H1 (cell line): ENCODE measurements at regions not wholly inside any gene's neighbourhood (a gene's known extent, or its start where the extent isn't known, plus 50 kb on each side); places are given as distances from the start of the nearest gene placed in this dataset.

Source experiments
- CTCF ChIA-PET: fragments of 300-600 bp; sonication (Branson Sonifier 250); formaldehyde crosslinking; loops from one replicate; lab custom pipeline; 2021; ENCODE audit not compliant: partially characterized antibody; lab: Charles Lee
- POLR2A ChIA-PET: fragments of 300-600 bp; sonication (Branson Sonifier 250); formaldehyde crosslinking; loops from one replicate; lab custom pipeline; 2021; ENCODE audit warnings: inconsistent platforms; ENCODE audit not compliant: partially characterized antibody; lab: Charles Lee
- DNase-seq, 2 experiments: peaks; one replicate each; pipeline versions ENCODE4 v3.0.0 to v3.0.0-alpha.2; 2010 to 2022; ENCODE audit warnings: low spot score in 2 of 2, low read depth in 1 of 2, mixed read lengths in 1 of 2
- FAIRE-seq: peaks from 2 replicates; lab custom pipeline; 2011; peaks lifted over from hg19 to GRCh38; lab: Jason Lieb, UNC
- H2AFZ ChIP-seq: 2 replicates; pipeline ENCODE4 v1.8.1; 2012; ENCODE audit warnings: low read length, inconsistent platforms
- H2AK5ac ChIP-seq: 2 replicates; pipeline ENCODE4 v1.6.1; 2013; ENCODE audit warnings: low read depth, low read length
- H2BK120ac ChIP-seq: replicated peaks from 2 replicates; pipeline ENCODE3; 2013; ENCODE audit warnings: low read depth, low read length, inconsistent platforms
- H2BK12ac ChIP-seq: 2 replicates; pipeline ENCODE4 v1.6.1; 2013; ENCODE audit warnings: low read depth, low read length
- H2BK15ac ChIP-seq: 2 replicates; pipeline ENCODE4 v1.6.1; 2013; ENCODE audit warnings: low read length
- H2BK20ac ChIP-seq: 2 replicates; pipeline ENCODE4 v1.6.1; 2013; ENCODE audit warnings: low read length
- H2BK5ac ChIP-seq: 2 replicates; pipeline ENCODE4 v1.6.1; 2013; ENCODE audit warnings: low read depth, low read length
- H3K14ac ChIP-seq: 2 replicates; pipeline ENCODE4 v1.6.1; 2013; ENCODE audit warnings: inconsistent platforms; ENCODE audit not compliant: insufficient read length
- H3K18ac ChIP-seq: 2 replicates; pipeline ENCODE4 v1.6.1; 2013; ENCODE audit warnings: low read length; ENCODE audit errors: extremely low read depth
- H3K23ac ChIP-seq: 2 replicates; pipeline ENCODE4 v1.6.1; 2013; ENCODE audit warnings: inconsistent platforms; ENCODE audit not compliant: insufficient read length
- H3K23me2 ChIP-seq: 2 replicates; pipeline ENCODE4 v1.6.1; 2013; ENCODE audit warnings: low read depth, low read length
- H3K27ac ChIP-seq: 2 replicates; pipeline ENCODE4 v1.6.1; 2011; ENCODE audit warnings: low read depth, low read length, inconsistent platforms
- H3K27me3 ChIP-seq, 4 experiments: replicated peaks in 1 of 4; 1 replicate in 1 of 4; 2 replicates in 3 of 4; pipeline versions ENCODE4 v1.6.1 to v1.8.1; 2011 to 2013; ENCODE audit warnings: low read length in 3 of 4, mild to moderate bottlenecking in 3 of 4, inconsistent platforms in 2 of 4, mixed read lengths in 2 of 4, moderate library complexity in 1 of 4; ENCODE audit not compliant: control insufficient read depth in 3 of 4, insufficient read depth in 3 of 4; ENCODE audit errors: extremely low read depth in 1 of 4
- H3K36me3 ChIP-seq, 4 experiments: 2 replicates each; pipeline versions ENCODE4 v1.6.1 to v1.8.1; 2011 to 2013; ENCODE audit warnings: mild to moderate bottlenecking in 4 of 4, low read length in 3 of 4, moderate library complexity in 2 of 4, control low read depth in 1 of 4, inconsistent platforms in 1 of 4; ENCODE audit not compliant: insufficient read depth in 4 of 4, control insufficient read depth in 2 of 4
- H3K4ac ChIP-seq: replicated peaks from 2 replicates; pipeline ENCODE3; 2013; ENCODE audit warnings: low read length, low read depth, mixed read lengths, inconsistent platforms; ENCODE audit not compliant: insufficient read length
- H3K4me1 ChIP-seq, 4 experiments: replicated peaks in 1 of 4; 1 replicate in 1 of 4; 2 replicates in 3 of 4; pipeline versions ENCODE4 v1.6.1 to v1.8.1; 2011 to 2013; ENCODE audit warnings: low read length in 3 of 4, inconsistent platforms in 2 of 4, mixed read lengths in 1 of 4; ENCODE audit not compliant: insufficient read depth in 4 of 4, control insufficient read depth in 3 of 4
- H3K4me2 ChIP-seq, 2 experiments: 2 replicates each; pipeline versions ENCODE4 v1.6.1 to v1.8.1; 2011 to 2013; ENCODE audit warnings: low read depth in 2 of 2, low read length in 2 of 2, control low read depth in 1 of 2, inconsistent platforms in 1 of 2, mild to moderate bottlenecking in 1 of 2; ENCODE audit not compliant: insufficient read depth in 1 of 2
- H3K4me3 ChIP-seq, 4 experiments: fragments of 200-600, 300-600 bp in 1 of 4; sonication (generic), shearing (Covaris generic), sonication (Bioruptor Twin) in 1 of 4; 2 replicates each; pipeline versions ENCODE4 v1.5.1 to v1.8.1; 2011 to 2016; ENCODE audit warnings: low read length in 4 of 4, low read depth in 3 of 4, control low read depth in 2 of 4, inconsistent platforms in 2 of 4, mild to moderate bottlenecking in 2 of 4, mixed read lengths in 1 of 4, moderate library complexity in 1 of 4; ENCODE audit not compliant: insufficient read depth in 2 of 4; ENCODE audit errors: extremely low read depth in 1 of 4
- H3K56ac ChIP-seq: replicated peaks from 2 replicates; pipeline ENCODE3; 2013; ENCODE audit warnings: low read depth, mild to moderate bottlenecking, mixed read lengths, low read length, inconsistent platforms; ENCODE audit not compliant: insufficient read length
- H3K79me1 ChIP-seq: 2 replicates; pipeline ENCODE4 v1.6.1; 2013; ENCODE audit warnings: low read depth, low read length, control low read depth
- H3K79me2 ChIP-seq, 2 experiments: 2 replicates each; pipeline versions ENCODE4 v1.6.1 to v1.8.1; 2012 to 2013; ENCODE audit warnings: low read length in 2 of 2, mild to moderate bottlenecking in 2 of 2, inconsistent platforms in 1 of 2; ENCODE audit not compliant: insufficient read depth in 2 of 2, control insufficient read depth in 1 of 2
- H3K9ac ChIP-seq, 4 experiments: replicated peaks in 1 of 4; 1 replicate in 1 of 4; 2 replicates in 3 of 4; pipeline versions ENCODE4 v1.6.1 to v1.8.1; 2011 to 2013; ENCODE audit warnings: low read depth in 3 of 4, low read length in 3 of 4, control low read depth in 2 of 4, mild to moderate bottlenecking in 2 of 4, moderate library complexity in 2 of 4, inconsistent platforms in 1 of 4; ENCODE audit errors: extremely low read depth in 1 of 4
- H3K9me3 ChIP-seq, 2 experiments: 2 replicates each; pipeline versions ENCODE4 v1.6.1 to v1.8.1; 2012 to 2013; ENCODE audit warnings: mild to moderate bottlenecking in 2 of 2, moderate library complexity in 2 of 2, control low read depth in 1 of 2, inconsistent platforms in 1 of 2, low read depth in 1 of 2, low read length in 1 of 2, mixed read lengths in 1 of 2; ENCODE audit not compliant: insufficient read depth in 2 of 2
- H4K20me1 ChIP-seq, 2 experiments: replicated peaks in 1 of 2; 2 replicates each; pipeline versions ENCODE3 to v1.8.1; 2011 to 2013; ENCODE audit warnings: inconsistent platforms in 2 of 2, low read length in 2 of 2, mild to moderate bottlenecking in 1 of 2; ENCODE audit not compliant: insufficient read depth in 2 of 2, control insufficient read depth in 1 of 2
- H4K5ac ChIP-seq: 2 replicates; pipeline ENCODE4 v1.6.1; 2013; ENCODE audit warnings: low read length, low read depth, mixed read lengths, inconsistent platforms; ENCODE audit not compliant: insufficient read length
- H4K8ac ChIP-seq: 2 replicates; pipeline ENCODE4 v1.8.0; 2013; ENCODE audit warnings: mild to moderate bottlenecking, moderate library complexity, low read length, inconsistent platforms; ENCODE audit not compliant: insufficient read depth; ENCODE audit errors: extremely low read depth
- H4K91ac ChIP-seq: replicated peaks from 2 replicates; pipeline ENCODE3; 2013; ENCODE audit warnings: low read length, mixed read lengths, inconsistent platforms; ENCODE audit not compliant: insufficient read length
- HDAC2 ChIP-seq, 2 experiments: fragments of 300-600 bp in 1 of 2; sonication (generic) in 1 of 2; IDR thresholded peaks; 2 replicates each; pipeline ENCODE4 v1.6.1; 2011 to 2012; ENCODE audit warnings: low read depth in 2 of 2, low read length in 2 of 2, mild to moderate bottlenecking in 2 of 2, moderate library complexity in 2 of 2, borderline replicate concordance in 1 of 2, inconsistent platforms in 1 of 2
- HDAC6 ChIP-seq: IDR thresholded peaks from one replicate; pipeline ENCODE4 v1.7.1; 2012; ENCODE audit warnings: low read depth, mild to moderate bottlenecking, inconsistent platforms, low read length, moderate library complexity
- POU5F1 ChIP-seq: IDR thresholded peaks from 2 replicates; pipeline ENCODE4 v1.6.1; 2011; ENCODE audit warnings: low read depth, mild to moderate bottlenecking, low read length, moderate library complexity
- RFX5 ChIP-seq: IDR thresholded peaks from 2 replicates; pipeline ENCODE4 v1.6.1; 2011; ENCODE audit warnings: low read depth, low read length, improper control_type of control experiment, borderline replicate concordance
- ZNF274 ChIP-seq: IDR thresholded peaks from 2 replicates; pipeline ENCODE4 v1.7.0; 2012; ENCODE audit warnings: low read length, borderline replicate concordance; ENCODE audit errors: extremely low read depth
- WGBS, 2 experiments: shearing (Covaris generic) in 1 of 2; methylation state at CpG; one replicate each; pipeline versions ENCODE4 v1.1.6 to v1.1.7; 2013 to 2015; ENCODE audit warnings: low lambda C conversion rate in 2 of 2, mixed read lengths in 2 of 2, inconsistent platforms in 1 of 2, low coverage in 1 of 2, missing lambda C conversion rate in 1 of 2; ENCODE audit not compliant: insufficient replicate concordance in 2 of 2, insufficient coverage in 1 of 2, insufficient read length in 1 of 2; ENCODE audit errors: extremely low coverage in 1 of 2, missing lambda C conversion rate in 1 of 2; 5-methylcytosine and 5-hydroxymethylcytosine counted together
- TF ChIP-seq, protein P1 (sequence below): IDR thresholded peaks from 2 replicates; pipeline ENCODE4 v1.6.1; 2012; ENCODE audit warnings: low read length, inconsistent platforms

- H3K9me3 ChIP-seq, result no peaks in the 10 kb centered on the region; a peak in 1 of 4 replicates
- no peak overlapping the region for H4K5ac ChIP-seq
- H3K27me3 ChIP-seq, result no peaks in the 10 kb centered on the region
- H2BK20ac ChIP-seq, result no peak overlapping the region
- no peaks in the 10 kb centered on the region for H3K36me3 ChIP-seq
- H2AK5ac ChIP-seq, result no peak overlapping the region
- FAIRE-seq (no peak), DNase-seq (no peak)
- no peak overlapping the region for H2AFZ ChIP-seq
- H3K27ac ChIP-seq, result no peak overlapping the region
- TF ChIP-seq RFX5 (no peak), POU5F1 (no peak), HDAC2 (IDR thresholded peaks at IDR 0.05; ENCODE audit: borderline replicate concordance in 1 of 2, low read depth in 2 of 2, low read length in 2 of 2) (no peak), HDAC6 (no peak), ZNF274 (no peak)
- TF ChIP-seq, protein P1, sequence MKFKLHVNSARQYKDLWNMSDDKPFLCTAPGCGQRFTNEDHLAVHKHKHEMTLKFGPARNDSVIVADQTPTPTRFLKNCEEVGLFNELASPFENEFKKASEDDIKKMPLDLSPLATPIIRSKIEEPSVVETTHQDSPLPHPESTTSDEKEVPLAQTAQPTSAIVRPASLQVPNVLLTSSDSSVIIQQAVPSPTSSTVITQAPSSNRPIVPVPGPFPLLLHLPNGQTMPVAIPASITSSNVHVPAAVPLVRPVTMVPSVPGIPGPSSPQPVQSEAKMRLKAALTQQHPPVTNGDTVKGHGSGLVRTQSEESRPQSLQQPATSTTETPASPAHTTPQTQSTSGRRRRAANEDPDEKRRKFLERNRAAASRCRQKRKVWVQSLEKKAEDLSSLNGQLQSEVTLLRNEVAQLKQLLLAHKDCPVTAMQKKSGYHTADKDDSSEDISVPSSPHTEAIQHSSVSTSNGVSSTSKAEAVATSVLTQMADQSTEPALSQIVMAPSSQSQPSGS, result no peak
- no peak overlapping the region for H2BK120ac ChIP-seq
- no peak overlapping the region for H3K18ac ChIP-seq
- H3K23ac ChIP-seq, result no peak overlapping the region
- H2BK12ac ChIP-seq, result no peak overlapping the region
- H3K9ac ChIP-seq, result no peak overlapping the region
- no peak overlapping the region for H3K4ac ChIP-seq
- no peaks in the 10 kb centered on the region for H3K23me2 ChIP-seq
- no peak overlapping the region for H2BK15ac ChIP-seq
- H3K4me1 ChIP-seq, result no peaks in the 10 kb centered on the region; a peak in 2 of 7 replicates
- no peaks in the 10 kb centered on the region for H4K20me1 ChIP-seq
- H3K79me2 ChIP-seq, result no peaks in the 10 kb centered on the region
- H2BK5ac ChIP-seq, result no peak overlapping the region
- H4K91ac ChIP-seq, result no peak overlapping the region
- no peaks in the 10 kb centered on the region for H3K79me1 ChIP-seq
- ChIA-PET CTCF (no interaction called here), POLR2A (no interaction called here)
- no peak overlapping the region for H4K8ac ChIP-seq
- no peak overlapping the region for H3K4me3 ChIP-seq
- 93% methylated on average over 6 of the region's 6 CpGs; no CpG with 5 or more reads in 1 of the 2 experiments for WGBS, 2 experiments
- H3K56ac ChIP-seq, result no peak overlapping the region
- H3K4me2 ChIP-seq, result no peak overlapping the region
- no peak overlapping the region for H3K14ac ChIP-seq
Observed at GRCh38 chr10:131616040-131616439, 284.8 kb upstream of the PPP2R2D start.
